Panc1 (cell line): ENCODE measurements at regions not wholly inside any gene's neighbourhood (a gene's known extent, or its start where the extent isn't known, plus 50 kb on each side); places are given as distances from the start of the nearest gene placed in this dataset.

Source experiments
- POLR2AphosphoS5 ChIP-seq: IDR thresholded peaks from 2 replicates; pipeline ENCODE4 v1.6.1; 2012; ENCODE audit warnings: mild to moderate bottlenecking, low read depth, low read length, moderate library complexity
- SIN3A ChIP-seq: IDR thresholded peaks from 2 replicates; pipeline ENCODE4 v1.6.1; 2012; ENCODE audit warnings: low read depth, mild to moderate bottlenecking, low read length, moderate library complexity, borderline replicate concordance; ENCODE audit not compliant: insufficient read depth
- TCF7L2 ChIP-seq: IDR thresholded peaks from 2 replicates; pipeline ENCODE4 v1.6.1; 2011; ENCODE audit warnings: mild to moderate bottlenecking, low read depth, low read length, inconsistent platforms
- TF ChIP-seq, protein P1 (sequence below): fragments of 450-650 bp; IDR thresholded peaks from 2 replicates; pipeline ENCODE4 v1.5.1; 2017; ENCODE audit warnings: mild to moderate bottlenecking
- TF ChIP-seq, protein P2 (sequence below), 2 experiments: IDR thresholded peaks; 2 replicates each; pipeline ENCODE4 v1.6.1; 2011 to 2012; ENCODE audit warnings: low read depth in 2 of 2, control low read depth in 1 of 2, low read length in 1 of 2, mild to moderate bottlenecking in 1 of 2, moderate library complexity in 1 of 2; ENCODE audit not compliant: insufficient read depth in 1 of 2

DNA sequence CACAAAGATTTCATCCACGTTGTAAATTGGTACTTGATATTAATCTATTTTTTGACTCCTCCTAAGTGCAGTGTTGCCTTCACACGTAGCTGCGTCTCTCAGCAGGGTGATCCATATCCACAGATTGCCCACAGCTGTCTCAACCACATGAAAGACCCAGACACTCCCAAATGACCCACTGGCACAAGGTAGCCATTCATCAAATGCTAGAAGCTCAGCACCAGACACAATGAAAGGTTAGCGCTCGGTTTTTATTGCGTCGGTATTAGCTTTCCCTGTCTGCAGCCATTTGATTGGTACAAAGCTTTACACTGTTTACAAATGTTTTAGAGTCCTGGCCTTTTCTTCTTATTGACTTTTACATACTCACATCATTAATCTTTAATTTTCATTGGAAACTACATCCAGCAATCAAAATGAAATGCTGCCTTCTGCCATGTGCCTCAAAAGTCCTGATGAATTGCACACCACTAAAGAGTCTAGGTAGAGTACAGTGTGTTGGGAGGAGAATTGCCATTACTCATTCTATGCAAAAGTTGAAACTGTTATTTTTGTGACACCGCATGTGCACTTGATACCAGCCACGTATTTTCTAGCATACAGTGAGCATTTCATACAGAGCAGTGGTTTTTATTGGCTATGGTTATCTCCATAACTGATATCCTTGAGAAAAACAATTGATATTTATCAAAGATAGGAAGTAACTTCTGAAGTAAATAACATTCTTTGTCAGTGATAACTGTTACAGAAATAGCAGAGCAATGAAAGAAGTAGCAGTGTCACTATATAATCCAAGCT lies 127.3 kb upstream of the NUDT7 start:
- TF ChIP-seq, protein P1, sequence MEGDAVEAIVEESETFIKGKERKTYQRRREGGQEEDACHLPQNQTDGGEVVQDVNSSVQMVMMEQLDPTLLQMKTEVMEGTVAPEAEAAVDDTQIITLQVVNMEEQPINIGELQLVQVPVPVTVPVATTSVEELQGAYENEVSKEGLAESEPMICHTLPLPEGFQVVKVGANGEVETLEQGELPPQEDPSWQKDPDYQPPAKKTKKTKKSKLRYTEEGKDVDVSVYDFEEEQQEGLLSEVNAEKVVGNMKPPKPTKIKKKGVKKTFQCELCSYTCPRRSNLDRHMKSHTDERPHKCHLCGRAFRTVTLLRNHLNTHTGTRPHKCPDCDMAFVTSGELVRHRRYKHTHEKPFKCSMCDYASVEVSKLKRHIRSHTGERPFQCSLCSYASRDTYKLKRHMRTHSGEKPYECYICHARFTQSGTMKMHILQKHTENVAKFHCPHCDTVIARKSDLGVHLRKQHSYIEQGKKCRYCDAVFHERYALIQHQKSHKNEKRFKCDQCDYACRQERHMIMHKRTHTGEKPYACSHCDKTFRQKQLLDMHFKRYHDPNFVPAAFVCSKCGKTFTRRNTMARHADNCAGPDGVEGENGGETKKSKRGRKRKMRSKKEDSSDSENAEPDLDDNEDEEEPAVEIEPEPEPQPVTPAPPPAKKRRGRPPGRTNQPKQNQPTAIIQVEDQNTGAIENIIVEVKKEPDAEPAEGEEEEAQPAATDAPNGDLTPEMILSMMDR, result no peak
- TF ChIP-seq POLR2AphosphoS5, result no peak
- TF ChIP-seq, protein P2, sequence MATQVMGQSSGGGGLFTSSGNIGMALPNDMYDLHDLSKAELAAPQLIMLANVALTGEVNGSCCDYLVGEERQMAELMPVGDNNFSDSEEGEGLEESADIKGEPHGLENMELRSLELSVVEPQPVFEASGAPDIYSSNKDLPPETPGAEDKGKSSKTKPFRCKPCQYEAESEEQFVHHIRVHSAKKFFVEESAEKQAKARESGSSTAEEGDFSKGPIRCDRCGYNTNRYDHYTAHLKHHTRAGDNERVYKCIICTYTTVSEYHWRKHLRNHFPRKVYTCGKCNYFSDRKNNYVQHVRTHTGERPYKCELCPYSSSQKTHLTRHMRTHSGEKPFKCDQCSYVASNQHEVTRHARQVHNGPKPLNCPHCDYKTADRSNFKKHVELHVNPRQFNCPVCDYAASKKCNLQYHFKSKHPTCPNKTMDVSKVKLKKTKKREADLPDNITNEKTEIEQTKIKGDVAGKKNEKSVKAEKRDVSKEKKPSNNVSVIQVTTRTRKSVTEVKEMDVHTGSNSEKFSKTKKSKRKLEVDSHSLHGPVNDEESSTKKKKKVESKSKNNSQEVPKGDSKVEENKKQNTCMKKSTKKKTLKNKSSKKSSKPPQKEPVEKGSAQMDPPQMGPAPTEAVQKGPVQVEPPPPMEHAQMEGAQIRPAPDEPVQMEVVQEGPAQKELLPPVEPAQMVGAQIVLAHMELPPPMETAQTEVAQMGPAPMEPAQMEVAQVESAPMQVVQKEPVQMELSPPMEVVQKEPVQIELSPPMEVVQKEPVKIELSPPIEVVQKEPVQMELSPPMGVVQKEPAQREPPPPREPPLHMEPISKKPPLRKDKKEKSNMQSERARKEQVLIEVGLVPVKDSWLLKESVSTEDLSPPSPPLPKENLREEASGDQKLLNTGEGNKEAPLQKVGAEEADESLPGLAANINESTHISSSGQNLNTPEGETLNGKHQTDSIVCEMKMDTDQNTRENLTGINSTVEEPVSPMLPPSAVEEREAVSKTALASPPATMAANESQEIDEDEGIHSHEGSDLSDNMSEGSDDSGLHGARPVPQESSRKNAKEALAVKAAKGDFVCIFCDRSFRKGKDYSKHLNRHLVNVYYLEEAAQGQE (IDR thresholded peaks at IDR 0.05; ENCODE audit: insufficient read depth in 1 of 2, low read depth in 2 of 2, low read length in 1 of 2), result no peak
- no peak for TF ChIP-seq TCF7L2
- TF ChIP-seq SIN3A, result no peak
